B cell (primary cell): ENCODE measurements at regions not wholly inside any gene's neighbourhood (a gene's known extent, or its start where the extent isn't known, plus 50 kb on each side); places are given as distances from the start of the nearest gene placed in this dataset.

Experiments
- CTCF ChIP-seq: fragments of 200-600 bp; IDR thresholded peaks from one replicate; pipeline ENCODE4 v1.8.0; 2022; ENCODE audit warnings: antibody characterized with exemption, mild to moderate bottlenecking
- EZH2 ChIP-seq: IDR thresholded peaks from 2 replicates; pipeline ENCODE4 v1.6.1; 2012; ENCODE audit warnings: borderline replicate concordance, low read depth, mild to moderate bottlenecking, moderate library complexity, low read length; ENCODE audit not compliant: insufficient read depth, poor library complexity, severe bottlenecking

- no peak for TF ChIP-seq CTCF
- TF ChIP-seq EZH2, result no peak
These were observed 219.7 kb upstream of the SFSWAP start for GRCh38 chr12:131491155-131491554.
